ENCODE measurements at regions not wholly inside any gene's neighbourhood (a gene's known extent, or its start where the extent isn't known, plus 50 kb on each side); places are given as distances from the start of the nearest gene placed in this dataset.

DNA sequence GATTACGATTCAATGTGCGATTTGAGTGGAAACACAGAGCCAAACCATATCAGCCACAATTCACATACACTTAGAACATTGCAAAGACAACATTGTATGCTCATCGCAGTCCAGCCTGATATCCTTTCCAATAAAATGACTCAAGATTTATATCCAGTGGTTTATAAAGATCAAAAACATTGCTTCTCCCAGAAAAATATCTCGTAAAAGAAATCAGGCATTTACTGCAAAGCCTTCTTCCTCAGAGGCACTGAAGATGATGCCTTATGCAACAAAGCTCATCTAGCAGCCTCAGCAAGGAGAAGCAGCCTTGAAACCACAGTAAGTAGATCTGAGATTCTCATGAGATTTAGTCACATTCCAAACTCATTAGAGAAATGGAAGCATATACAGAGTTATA, 523.8 kb downstream of the ELAVL2 start:
- TF ChIP-seq, protein P1, sequence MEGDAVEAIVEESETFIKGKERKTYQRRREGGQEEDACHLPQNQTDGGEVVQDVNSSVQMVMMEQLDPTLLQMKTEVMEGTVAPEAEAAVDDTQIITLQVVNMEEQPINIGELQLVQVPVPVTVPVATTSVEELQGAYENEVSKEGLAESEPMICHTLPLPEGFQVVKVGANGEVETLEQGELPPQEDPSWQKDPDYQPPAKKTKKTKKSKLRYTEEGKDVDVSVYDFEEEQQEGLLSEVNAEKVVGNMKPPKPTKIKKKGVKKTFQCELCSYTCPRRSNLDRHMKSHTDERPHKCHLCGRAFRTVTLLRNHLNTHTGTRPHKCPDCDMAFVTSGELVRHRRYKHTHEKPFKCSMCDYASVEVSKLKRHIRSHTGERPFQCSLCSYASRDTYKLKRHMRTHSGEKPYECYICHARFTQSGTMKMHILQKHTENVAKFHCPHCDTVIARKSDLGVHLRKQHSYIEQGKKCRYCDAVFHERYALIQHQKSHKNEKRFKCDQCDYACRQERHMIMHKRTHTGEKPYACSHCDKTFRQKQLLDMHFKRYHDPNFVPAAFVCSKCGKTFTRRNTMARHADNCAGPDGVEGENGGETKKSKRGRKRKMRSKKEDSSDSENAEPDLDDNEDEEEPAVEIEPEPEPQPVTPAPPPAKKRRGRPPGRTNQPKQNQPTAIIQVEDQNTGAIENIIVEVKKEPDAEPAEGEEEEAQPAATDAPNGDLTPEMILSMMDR (optimal IDR thresholded peaks at IDR 0.05 in 1 of 3, IDR thresholded peaks at IDR 0.05 in 1 of 3, conservative IDR thresholded peaks at IDR 0.05 in 1 of 3; ENCODE audit: extremely low read depth in 1 of 3, insufficient read depth in 2 of 3, low read length in 3 of 3): no peak
- TF ChIP-seq EZH2 (IDR thresholded peaks at IDR 0.05; ENCODE audit: low read length): no peak
